ENCODE measurements at regions not wholly inside any gene's neighbourhood (a gene's known extent, or its start where the extent isn't known, plus 50 kb on each side); places are given as distances from the start of the nearest gene placed in this dataset.

DNA sequence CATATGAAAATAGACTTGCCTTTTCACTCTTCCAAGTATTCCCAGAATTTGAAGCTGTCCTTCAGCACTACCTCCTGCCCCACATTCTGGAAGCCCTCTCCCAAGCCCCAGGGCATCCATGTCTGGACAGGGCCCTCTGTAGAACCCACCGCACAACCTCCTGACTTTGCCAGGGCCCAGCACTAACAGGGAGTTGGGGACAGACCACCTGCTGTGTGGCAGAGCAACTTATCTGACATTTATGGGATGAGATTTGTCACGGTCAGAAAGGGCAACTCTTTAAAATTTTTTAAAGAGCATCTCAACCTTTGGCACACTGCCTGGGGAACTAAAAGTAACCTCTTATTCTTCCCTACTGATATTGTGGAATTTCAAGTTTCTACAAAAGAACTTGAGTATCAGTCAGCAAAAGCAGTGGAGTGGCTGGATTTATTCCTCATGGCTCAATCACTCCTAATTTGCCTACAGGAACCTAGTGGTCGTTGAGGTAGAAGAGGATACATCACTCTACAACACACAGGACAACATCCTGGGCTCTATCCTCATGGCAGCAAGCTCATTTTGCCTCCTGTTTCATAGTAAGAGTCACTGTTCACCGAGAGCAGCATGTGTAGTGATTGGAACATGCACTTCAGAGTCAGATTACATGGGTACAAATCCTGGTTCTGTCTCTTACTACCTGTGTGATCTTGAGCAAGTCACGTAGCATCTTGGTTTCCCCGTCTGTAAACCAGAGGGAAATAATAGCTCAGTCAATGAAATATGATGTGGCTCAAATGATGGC is 285.3 kb downstream of the ENC1 start:
- no peaks in the 10 kb centered on the region for H3K27me3 ChIP-seq (ENCODE audit: insufficient read depth, low read length)
- no peak overlapping the region for H3K27ac ChIP-seq (ENCODE audit: low read length)
- no peaks in the 10 kb centered on the region for H3K36me3 ChIP-seq (ENCODE audit: insufficient read depth, low read depth, low read length)

DNA sequence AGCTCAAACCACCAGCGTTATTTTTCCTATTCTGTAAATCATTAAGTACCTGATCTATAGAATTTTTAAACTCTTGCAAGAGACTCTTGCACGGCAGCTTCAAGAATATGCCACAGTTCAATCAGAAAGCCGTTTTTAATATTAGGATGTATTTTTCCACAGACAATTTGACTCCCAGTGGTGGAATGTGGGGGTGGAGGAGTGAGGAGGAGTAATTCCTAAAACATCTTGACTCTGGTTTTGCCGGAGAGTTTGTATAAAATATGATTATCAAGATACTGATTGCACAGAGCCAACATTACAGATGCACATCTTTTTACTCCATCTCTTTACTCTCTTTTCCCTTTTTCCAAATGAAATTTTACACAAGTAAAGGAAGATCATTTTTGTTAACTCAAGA is 288.3 kb downstream of the ENC1 start:
- Histone ChIP-seq H3K36me3 (ENCODE audit: insufficient read depth, low read depth, low read length) (no peaks in the 10 kb centered on the region), H3K9me3 (ENCODE audit: insufficient read depth, low read depth, low read length) (peaks cover 11% of the 10 kb centered on the region)

More for the DNA sequence above, 285.3 kb downstream of the ENC1 start:
- peaks cover 11% of the 10 kb centered on the region for H3K9me3 ChIP-seq (ENCODE audit: insufficient read depth, low read depth, low read length)
- no peak overlapping the region for H3K9ac ChIP-seq (ENCODE audit: low read depth, low read length)
- H3K4me1 ChIP-seq (ENCODE audit: insufficient read depth, low read length), result no peaks in the 10 kb centered on the region
- no peak overlapping the region for H3K4me3 ChIP-seq (ENCODE audit: low read length)

DNA sequence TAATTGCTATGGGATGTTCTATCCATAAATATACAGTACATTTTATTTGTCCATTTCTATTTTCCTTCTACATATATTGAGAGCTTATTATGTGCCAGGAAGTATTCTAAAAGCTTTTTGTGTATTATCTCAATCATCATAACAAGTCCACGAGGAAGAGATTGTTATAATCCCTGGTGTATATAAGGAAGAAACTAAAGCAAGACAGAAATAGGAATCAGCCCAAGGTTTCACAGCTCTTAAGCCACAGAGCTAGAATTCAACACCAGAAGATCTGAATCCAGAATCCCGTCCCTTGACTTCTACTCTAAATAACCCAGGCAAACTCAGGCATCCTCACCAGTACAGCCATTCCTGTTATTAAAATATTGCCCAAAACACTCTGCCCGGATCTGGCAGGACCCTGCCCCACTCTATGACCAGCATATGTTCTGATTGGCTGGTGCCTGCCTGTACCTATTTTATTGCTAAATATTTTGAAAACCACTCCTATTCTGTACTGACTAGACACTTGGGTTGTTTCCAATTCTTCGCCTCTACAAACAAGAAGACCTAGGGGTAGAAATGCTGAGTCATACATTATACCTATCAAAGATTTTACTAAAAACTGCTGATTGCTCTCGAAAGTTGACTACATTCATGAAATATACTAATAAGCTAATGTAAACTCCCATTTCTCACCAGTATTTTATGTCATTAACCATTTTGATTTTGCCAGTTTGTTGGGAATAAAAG is 297.4 kb downstream of the ENC1 start:
- no peak overlapping the region for H3K4me3 ChIP-seq (ENCODE audit: low read length)
- no peaks in the 10 kb centered on the region for H3K4me1 ChIP-seq (ENCODE audit: insufficient read depth, low read length)
- no peak overlapping the region for H3K9ac ChIP-seq (ENCODE audit: low read depth, low read length)
- no peaks in the 10 kb centered on the region for H3K9me3 ChIP-seq (ENCODE audit: insufficient read depth, low read depth, low read length)
- H3K36me3 ChIP-seq (ENCODE audit: insufficient read depth, low read depth, low read length), result no peaks in the 10 kb centered on the region
- H3K27ac ChIP-seq (ENCODE audit: low read length), result no peak overlapping the region
- no peaks in the 10 kb centered on the region for H3K27me3 ChIP-seq (ENCODE audit: insufficient read depth, low read length)

More for the DNA sequence above, 288.3 kb downstream of the ENC1 start:
- no peak overlapping the region for H3K9ac ChIP-seq (ENCODE audit: low read depth, low read length)
- no peak overlapping the region for H3K4me3 ChIP-seq (ENCODE audit: low read length)
- no peaks in the 10 kb centered on the region for H3K4me1 ChIP-seq (ENCODE audit: insufficient read depth, low read length)
- H3K27ac ChIP-seq (ENCODE audit: low read length), result no peak overlapping the region
- no peaks in the 10 kb centered on the region for H3K27me3 ChIP-seq (ENCODE audit: insufficient read depth, low read length)

DNA sequence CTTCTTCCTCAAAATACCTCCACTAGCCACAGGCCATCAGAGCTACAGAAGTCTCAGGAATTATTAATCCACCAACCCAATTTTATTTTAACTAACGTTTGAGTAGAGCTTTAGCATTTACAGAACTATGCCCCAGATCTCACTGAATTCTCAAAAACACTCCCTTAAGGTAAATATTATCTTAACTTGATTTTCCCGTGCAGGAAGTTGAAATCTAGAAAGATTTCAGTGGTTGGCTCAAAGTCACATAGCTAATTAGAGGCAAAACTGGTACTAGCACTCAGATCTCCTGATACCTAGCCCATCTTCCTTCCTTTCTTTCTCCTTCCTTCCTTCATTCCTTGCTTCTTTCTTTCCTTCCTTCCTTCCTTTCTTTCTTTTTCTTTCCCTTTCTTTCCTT is 298.3 kb downstream of the ENC1 start:
- Histone ChIP-seq H3K9ac (ENCODE audit: low read depth, low read length) (no peak overlapping the region), H3K4me1 (ENCODE audit: insufficient read depth, low read length) (no peaks in the 10 kb centered on the region), H3K27me3 (ENCODE audit: insufficient read depth, low read length) (no peaks in the 10 kb centered on the region), H3K36me3 (ENCODE audit: insufficient read depth, low read depth, low read length) (no peaks in the 10 kb centered on the region), H3K27ac (ENCODE audit: low read length) (no peak overlapping the region), H3K4me3 (ENCODE audit: low read length) (no peak overlapping the region), H3K9me3 (ENCODE audit: insufficient read depth, low read depth, low read length) (no peaks in the 10 kb centered on the region)

DNA sequence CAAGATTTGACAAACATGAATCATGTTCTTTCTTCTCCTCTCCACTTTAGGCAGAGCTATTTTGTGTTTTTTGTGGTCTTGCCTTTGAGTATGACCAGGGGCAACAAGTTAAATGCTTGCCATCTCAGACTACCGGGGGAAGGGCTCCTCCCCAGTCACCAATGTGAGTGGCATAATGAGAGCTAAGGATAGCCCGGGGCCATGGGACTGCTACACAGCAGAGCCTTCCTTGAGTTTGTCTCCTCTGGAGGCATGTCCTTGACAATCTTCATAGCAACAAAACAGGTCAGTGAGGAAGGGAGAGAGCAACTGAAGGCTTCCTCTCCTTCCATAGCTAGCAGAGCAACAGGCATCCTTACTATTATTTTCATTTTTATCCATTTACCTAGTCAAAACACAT is 299.3 kb downstream of the ENC1 start:
- no peaks in the 10 kb centered on the region for H3K27me3 ChIP-seq (ENCODE audit: insufficient read depth, low read length)
- H3K36me3 ChIP-seq (ENCODE audit: insufficient read depth, low read depth, low read length), result no peaks in the 10 kb centered on the region
- no peak overlapping the region for H3K4me3 ChIP-seq (ENCODE audit: low read length)
- no peak overlapping the region for H3K9ac ChIP-seq (ENCODE audit: low read depth, low read length)
- peaks cover 2% of the 10 kb centered on the region; the same call in 1 of the 2 replicates for H3K4me1 ChIP-seq (ENCODE audit: insufficient read depth, low read length)
- H3K9me3 ChIP-seq (ENCODE audit: insufficient read depth, low read depth, low read length), result no peaks in the 10 kb centered on the region
- no peak overlapping the region for H3K27ac ChIP-seq (ENCODE audit: low read length)

DNA sequence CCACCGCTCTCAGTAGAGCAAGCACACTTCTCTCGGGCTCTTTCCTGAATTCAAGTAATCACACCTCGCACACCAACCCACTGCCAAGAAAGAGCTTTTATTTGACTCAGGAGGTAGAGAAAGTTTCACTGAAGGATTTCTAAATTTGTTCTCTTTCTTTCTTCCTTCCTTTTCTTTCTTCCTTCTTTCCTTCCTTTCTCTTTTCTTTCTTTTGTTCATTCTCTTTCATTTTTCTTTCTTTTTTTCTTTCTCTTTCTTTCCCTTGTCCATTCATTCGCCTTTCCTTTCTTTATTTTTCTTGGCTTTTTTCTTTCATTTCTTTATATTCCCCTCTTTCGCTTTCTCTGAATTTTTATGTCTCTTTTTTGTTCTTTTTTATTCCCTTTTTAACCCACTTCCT is 300.1 kb downstream of the ENC1 start:
- no peak overlapping the region for H3K4me3 ChIP-seq (ENCODE audit: low read length)
- peaks cover 2% of the 10 kb centered on the region; the same call in 1 of the 2 replicates for H3K4me1 ChIP-seq (ENCODE audit: insufficient read depth, low read length)
- H3K9ac ChIP-seq (ENCODE audit: low read depth, low read length), result no peak overlapping the region
- H3K27ac ChIP-seq (ENCODE audit: low read length), result no peak overlapping the region
- H3K36me3 ChIP-seq (ENCODE audit: insufficient read depth, low read depth, low read length), result no peaks in the 10 kb centered on the region
- H3K9me3 ChIP-seq (ENCODE audit: insufficient read depth, low read depth, low read length), result no peaks in the 10 kb centered on the region
- H3K27me3 ChIP-seq (ENCODE audit: insufficient read depth, low read length), result no peaks in the 10 kb centered on the region

DNA sequence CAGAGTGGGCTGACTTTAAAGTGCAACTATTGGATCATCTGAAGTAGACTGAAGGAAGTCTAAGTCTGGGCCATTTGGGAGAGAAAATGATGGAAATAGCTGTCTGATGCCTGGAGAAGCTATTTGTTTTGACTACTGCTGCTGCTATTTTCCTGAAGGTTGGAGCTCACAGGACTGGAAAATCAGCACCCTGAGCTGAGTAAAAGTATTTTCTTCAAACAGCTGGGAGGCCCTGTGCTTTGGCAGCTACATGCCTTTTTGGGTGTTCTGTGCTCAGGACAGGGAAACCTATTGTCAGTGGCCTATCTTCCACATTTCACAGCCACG is 302.6 kb downstream of the ENC1 start:
- no peaks in the 10 kb centered on the region for H3K9me3 ChIP-seq (ENCODE audit: insufficient read depth, low read depth, low read length)
- no peak overlapping the region for H3K9ac ChIP-seq (ENCODE audit: low read depth, low read length)
- no peaks in the 10 kb centered on the region for H3K36me3 ChIP-seq (ENCODE audit: insufficient read depth, low read depth, low read length)
- no peak overlapping the region for H3K4me3 ChIP-seq (ENCODE audit: low read length)
- no peaks in the 10 kb centered on the region for H3K27me3 ChIP-seq (ENCODE audit: insufficient read depth, low read length)
- no peak overlapping the region for H3K27ac ChIP-seq (ENCODE audit: low read length)
- H3K4me1 ChIP-seq (ENCODE audit: insufficient read depth, low read length), result peaks cover 2% of the 10 kb centered on the region; the same call in 1 of the 2 replicates

DNA sequence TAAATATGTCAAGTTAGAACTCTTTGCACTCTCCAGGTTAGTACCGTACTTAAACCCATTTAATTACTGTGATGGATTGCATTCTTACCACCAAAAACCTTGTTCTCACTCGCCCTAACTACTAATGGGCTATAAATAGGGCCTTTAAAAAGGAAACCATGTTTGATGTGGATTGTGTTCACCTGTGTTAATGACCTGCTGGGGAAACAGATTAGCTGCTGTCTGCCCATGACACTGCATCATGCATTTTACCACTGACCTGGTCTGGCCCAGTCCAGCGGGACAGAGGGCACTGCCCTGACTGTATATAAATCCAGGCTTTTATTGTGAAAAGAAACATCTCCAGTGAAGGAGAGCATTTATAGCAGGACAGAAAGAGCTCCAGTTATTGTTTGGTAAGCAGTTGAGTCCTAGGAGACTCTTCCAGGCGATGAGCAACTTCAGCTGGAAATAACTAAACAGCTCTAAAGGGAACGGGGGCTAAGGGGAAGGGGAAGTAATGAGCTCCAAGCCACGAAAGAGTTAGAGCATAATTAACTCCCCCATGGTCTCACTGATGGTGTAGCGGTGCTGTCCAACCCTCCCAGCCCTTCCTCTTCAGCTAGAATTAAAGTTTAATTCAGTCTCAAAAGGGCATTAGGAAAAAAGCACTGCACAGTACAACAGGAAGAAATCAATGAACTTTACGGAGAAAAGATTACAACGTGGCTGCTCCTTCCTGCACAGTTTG is 303.1 kb downstream of the ENC1 start:
- Histone ChIP-seq H3K36me3 (ENCODE audit: insufficient read depth, low read depth, low read length) (no peaks in the 10 kb centered on the region), H3K4me1 (ENCODE audit: insufficient read depth, low read length) (peaks cover 2% of the 10 kb centered on the region; the same call in 1 of the 2 replicates), H3K27me3 (ENCODE audit: insufficient read depth, low read length) (no peaks in the 10 kb centered on the region), H3K9ac (ENCODE audit: low read depth, low read length) (no peak overlapping the region), H3K9me3 (ENCODE audit: insufficient read depth, low read depth, low read length) (no peaks in the 10 kb centered on the region), H3K27ac (ENCODE audit: low read length) (no peak overlapping the region), H3K4me3 (ENCODE audit: low read length) (no peak overlapping the region)

DNA sequence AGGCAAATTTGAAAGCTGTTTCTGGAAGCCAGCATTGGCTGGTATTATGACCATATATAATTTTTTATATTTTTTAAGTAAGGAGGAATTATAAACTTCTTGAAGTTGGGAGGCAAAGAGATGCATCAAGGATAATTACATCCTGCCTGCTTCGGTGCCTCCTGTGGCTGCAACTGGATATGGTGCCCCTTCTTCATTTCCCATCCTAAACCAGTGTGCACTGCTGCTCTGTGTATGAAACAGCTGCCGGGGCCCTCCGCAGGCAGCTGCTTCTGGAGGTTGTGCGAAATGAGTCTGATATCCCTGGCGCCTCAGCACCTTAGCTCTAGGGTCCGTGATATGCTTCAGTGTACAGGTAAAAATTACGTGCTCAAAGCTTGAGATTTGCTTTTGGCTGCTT is 304.2 kb downstream of the ENC1 start:
- no peak overlapping the region for H3K27ac ChIP-seq (ENCODE audit: low read length)
- H3K4me3 ChIP-seq (ENCODE audit: low read length), result no peak overlapping the region
- H3K36me3 ChIP-seq (ENCODE audit: insufficient read depth, low read depth, low read length), result no peaks in the 10 kb centered on the region

DNA sequence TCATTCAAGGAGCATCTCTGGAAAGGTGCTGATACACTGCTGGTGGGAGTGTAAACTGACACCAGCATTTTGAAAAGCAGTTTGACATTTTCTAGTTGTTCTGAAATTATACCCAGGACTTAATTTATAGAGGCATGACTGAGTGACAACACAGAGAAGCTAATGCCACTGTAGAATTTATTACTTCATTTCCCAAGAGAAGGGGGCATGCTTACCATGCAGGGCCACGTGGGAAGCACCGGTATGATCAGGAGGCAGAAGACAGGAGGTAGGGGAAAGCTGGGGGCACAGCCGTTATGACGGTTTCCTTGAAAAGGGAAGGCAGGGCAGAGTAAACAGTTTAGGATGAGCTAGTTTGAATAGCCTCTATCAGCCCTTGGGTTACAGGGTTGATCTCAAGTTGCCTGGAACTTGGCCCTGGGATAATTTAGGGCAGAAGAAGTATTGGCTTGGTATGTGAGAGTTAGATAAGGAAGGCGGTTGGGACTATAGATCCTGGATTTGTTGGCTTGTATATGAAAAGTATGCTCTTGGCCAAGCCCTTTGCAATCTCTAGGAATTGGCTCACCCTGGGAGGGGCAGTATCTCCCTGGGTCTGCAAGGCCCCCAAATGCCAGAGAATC is 305.7 kb downstream of the ENC1 start:
- Histone ChIP-seq H3K27me3 (ENCODE audit: insufficient read depth, low read length) (no peaks in the 10 kb centered on the region), H3K4me3 (ENCODE audit: low read length) (no peak overlapping the region), H3K9ac (ENCODE audit: low read depth, low read length) (no peak overlapping the region), H3K4me1 (ENCODE audit: insufficient read depth, low read length) (peaks cover 2% of the 10 kb centered on the region; the same call in 1 of the 2 replicates), H3K36me3 (ENCODE audit: insufficient read depth, low read depth, low read length) (no peaks in the 10 kb centered on the region), H3K9me3 (ENCODE audit: insufficient read depth, low read depth, low read length) (no peaks in the 10 kb centered on the region), H3K27ac (ENCODE audit: low read length) (no peak overlapping the region)

More for the DNA sequence above, 304.2 kb downstream of the ENC1 start:
- Histone ChIP-seq H3K9ac (ENCODE audit: low read depth, low read length) (no peak overlapping the region), H3K27me3 (ENCODE audit: insufficient read depth, low read length) (no peaks in the 10 kb centered on the region), H3K9me3 (ENCODE audit: insufficient read depth, low read depth, low read length) (no peaks in the 10 kb centered on the region), H3K4me1 (ENCODE audit: insufficient read depth, low read length) (peaks cover 2% of the 10 kb centered on the region; the same call in 1 of the 2 replicates)

DNA sequence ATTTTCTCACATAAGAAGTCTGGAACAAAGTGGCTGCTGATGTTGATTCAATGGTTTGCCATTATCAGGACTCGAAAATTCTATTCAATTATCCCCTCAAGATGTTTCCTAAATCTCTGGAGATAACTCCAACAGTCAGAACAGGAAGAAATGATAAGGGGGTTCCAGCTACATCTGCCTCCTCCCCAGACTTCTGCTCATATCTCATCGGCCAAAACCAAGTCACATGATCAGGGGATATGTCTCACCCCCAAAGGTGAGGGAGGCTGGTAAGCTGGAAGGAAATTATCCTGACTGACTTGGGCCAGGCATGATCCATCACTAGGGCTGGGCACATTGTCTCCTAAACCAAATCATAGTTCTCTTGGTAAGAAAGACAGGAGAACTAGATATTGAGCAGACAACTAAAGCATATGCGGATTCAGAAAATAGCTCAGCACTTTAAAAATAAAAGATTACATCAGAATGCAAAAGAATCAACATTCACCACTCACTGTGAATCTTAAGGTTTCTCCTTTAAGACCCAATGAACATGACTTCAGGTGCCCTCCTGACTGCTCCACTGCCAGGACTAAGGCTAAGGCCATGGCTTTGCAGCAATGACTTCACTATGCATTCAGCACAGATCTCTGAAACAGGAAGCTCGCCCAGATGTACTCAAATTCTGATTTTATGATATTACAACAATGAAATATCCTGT is 306.3 kb downstream of the ENC1 start:
- no peaks in the 10 kb centered on the region for H3K36me3 ChIP-seq (ENCODE audit: insufficient read depth, low read depth, low read length)
- no peak overlapping the region for H3K27ac ChIP-seq (ENCODE audit: low read length)
- H3K27me3 ChIP-seq (ENCODE audit: insufficient read depth, low read length), result no peaks in the 10 kb centered on the region
- H3K9me3 ChIP-seq (ENCODE audit: insufficient read depth, low read depth, low read length), result no peaks in the 10 kb centered on the region
- peaks cover 2% of the 10 kb centered on the region; the same call in 1 of the 2 replicates for H3K4me1 ChIP-seq (ENCODE audit: insufficient read depth, low read length)
- no peak overlapping the region for H3K9ac ChIP-seq (ENCODE audit: low read depth, low read length)
- no peak overlapping the region for H3K4me3 ChIP-seq (ENCODE audit: low read length)
